GM10248 (cell line): ENCODE measurements at regions not wholly inside any gene's neighbourhood (a gene's known extent, or its start where the extent isn't known, plus 50 kb on each side); places are given as distances from the start of the nearest gene placed in this dataset.

Source experiments
- CTCF ChIA-PET: fragments of 300-600 bp; sonication (Branson Sonifier 250); formaldehyde crosslinking; extraction: SDS; loops from one replicate; lab custom pipeline; 2021; ENCODE audit warnings: antibody characterized with exemption; lab: Yijun Ruan, JAX
- POLR2A ChIA-PET: fragments of 350-650 bp; sonication (Branson Sonifier 250); formaldehyde crosslinking; extraction: SDS; loops from one replicate; lab custom pipeline; 2020; ENCODE audit warnings: antibody characterized with exemption; lab: Yijun Ruan, JAX
- DNase-seq: peaks from one replicate; pipeline ENCODE4 v3.0.0; 2012; ENCODE audit errors: extremely low spot score
- CTCF ChIP-seq: IDR thresholded peaks from 2 replicates; pipeline ENCODE4 v1.5.1; 2012; ENCODE audit warnings: mild to moderate bottlenecking, low read depth; ENCODE audit errors: extremely low read depth, missing control alignments, control extremely low read depth

- ChIA-PET POLR2A (no interaction called here), CTCF (interaction anchor here (1.1 kb wide), 2 partner anchors 9 to 13 kb away, joined by 3 to 6 read pairs; no protein-coding TSS in a partner anchor)
- DNase-seq: no peak
- no peak for TF ChIP-seq CTCF
These were observed 203.3 kb downstream of the SEC23IP start for GRCh38 chr10:120095875-120096274.

GRCh38 chr10:120097766-120098165, 205.2 kb downstream of the SEC23IP start:
- TF ChIP-seq CTCF: no peak
- no peak for DNase-seq
- CTCF ChIA-PET: interaction anchor here (0.9 kb wide), 1 partner anchor 10 kb away, joined by 4 read pairs; no protein-coding TSS in a partner anchor
- POLR2A ChIA-PET: no interaction called here

- POLR2A ChIA-PET: no interaction called here
- CTCF ChIA-PET: interaction anchor here (0.9 kb wide), 1 partner anchor 10 kb away, joined by 4 read pairs; no protein-coding TSS in a partner anchor
- TF ChIP-seq CTCF: no peak
- no peak for DNase-seq
These were observed 205.9 kb downstream of the SEC23IP start for GRCh38 chr10:120098232-120098930.

- ChIA-PET POLR2A (no interaction called here), CTCF (interaction anchor here (1.8 kb wide), 1 partner anchor 8 kb away, joined by 6 read pairs; no protein-coding TSS in a partner anchor)
- TF ChIP-seq CTCF: no peak
- no peak for DNase-seq
These were observed 211.4 kb downstream of the SEC23IP start for GRCh38 chr10:120103738-120104560.

- no peak for DNase-seq
These were observed 212.5 kb downstream of the SEC23IP start for GRCh38 chr10:120105001-120105400.

More at GRCh38 chr10:120105001-120105400, 212.5 kb downstream of the SEC23IP start:
- TF ChIP-seq CTCF: no peak
- ChIA-PET POLR2A (no interaction called here), CTCF (interaction anchor here (1.8 kb wide), 1 partner anchor 9 kb away, joined by 6 read pairs; no protein-coding TSS in a partner anchor)
